OCI-LY1 (cell line): ENCODE measurements at regions not wholly inside any gene's neighbourhood (a gene's known extent, or its start where the extent isn't known, plus 50 kb on each side); places are given as distances from the start of the nearest gene placed in this dataset.

Experiments
- CTCF ChIP-seq: fragments of 200-600 bp; sonication (generic), shearing (Covaris generic); IDR thresholded peaks from 2 replicates; pipeline ENCODE4 v1.5.1; 2017; ENCODE audit warnings: mild to moderate bottlenecking, antibody characterized with exemption, low read length, moderate library complexity, mixed read lengths
- EZH2 ChIP-seq: fragments of 200-600 bp; sonication (generic), shearing (Covaris generic); IDR thresholded peaks from 2 replicates; pipeline ENCODE4 v1.8.0; 2017; ENCODE audit warnings: borderline replicate concordance, mixed run types, mild to moderate bottlenecking, antibody characterized with exemption, low read length, moderate library complexity, mixed read lengths

GRCh38 chr4:77375866-77376607 is 219.0 kb downstream of the CCNG2 start:
- TF ChIP-seq CTCF (no peak), EZH2 (no peak)
